Effector memory CD8-positive, alpha-beta T cell (primary cell): ENCODE measurements at regions not wholly inside any gene's neighbourhood (a gene's known extent, or its start where the extent isn't known, plus 50 kb on each side); places are given as distances from the start of the nearest gene placed in this dataset.
"Not testable (repeated sequence)": the region's sequence is repeated elsewhere in the genome, so short reads cannot be mapped to it uniquely, and the experiment has no call there.

Source experiments
- ATAC-seq: fragments of 150-1000 bp; cut with Tn5 transposase; replicated peaks from 2 replicates; pipeline ENCODE4 v1.10.0; 2021; ENCODE audit warnings: mild to moderate bottlenecking, moderate library complexity
- DNase-seq, 3 experiments: peaks; one replicate each; pipeline ENCODE4 v3.0.0; 2021
- H3K27ac Mint-ChIP-seq, 2 donors: one replicate each; pipeline ENCODE4 v1.8.0; 2022; ENCODE audit warnings: mild to moderate bottlenecking in 2 of 2, mixed read lengths in 2 of 2, moderate library complexity in 2 of 2
- H3K27me3 Mint-ChIP-seq, 2 donors: one replicate each; pipeline ENCODE4 v1.8.0; 2022; ENCODE audit warnings: mixed read lengths in 2 of 2
- H3K36me3 Mint-ChIP-seq: one replicate; pipeline ENCODE4 v1.8.0; 2022; ENCODE audit warnings: mild to moderate bottlenecking, moderate library complexity, mixed read lengths; ENCODE audit not compliant: insufficient read depth
- H3K4me1 Mint-ChIP-seq, 2 donors: one replicate each; pipeline ENCODE4 v1.8.0; 2022; ENCODE audit warnings: low read depth in 2 of 2, mixed read lengths in 2 of 2
- H3K4me3 Mint-ChIP-seq, 2 donors: one replicate each; pipeline ENCODE4 v1.8.0; 2022; ENCODE audit warnings: mild to moderate bottlenecking in 2 of 2, mixed read lengths in 2 of 2, moderate library complexity in 2 of 2
- H3K9me3 Mint-ChIP-seq, 2 donors: one replicate each; pipeline ENCODE4 v1.8.0; 2022; ENCODE audit warnings: mixed read lengths in 2 of 2

DNA sequence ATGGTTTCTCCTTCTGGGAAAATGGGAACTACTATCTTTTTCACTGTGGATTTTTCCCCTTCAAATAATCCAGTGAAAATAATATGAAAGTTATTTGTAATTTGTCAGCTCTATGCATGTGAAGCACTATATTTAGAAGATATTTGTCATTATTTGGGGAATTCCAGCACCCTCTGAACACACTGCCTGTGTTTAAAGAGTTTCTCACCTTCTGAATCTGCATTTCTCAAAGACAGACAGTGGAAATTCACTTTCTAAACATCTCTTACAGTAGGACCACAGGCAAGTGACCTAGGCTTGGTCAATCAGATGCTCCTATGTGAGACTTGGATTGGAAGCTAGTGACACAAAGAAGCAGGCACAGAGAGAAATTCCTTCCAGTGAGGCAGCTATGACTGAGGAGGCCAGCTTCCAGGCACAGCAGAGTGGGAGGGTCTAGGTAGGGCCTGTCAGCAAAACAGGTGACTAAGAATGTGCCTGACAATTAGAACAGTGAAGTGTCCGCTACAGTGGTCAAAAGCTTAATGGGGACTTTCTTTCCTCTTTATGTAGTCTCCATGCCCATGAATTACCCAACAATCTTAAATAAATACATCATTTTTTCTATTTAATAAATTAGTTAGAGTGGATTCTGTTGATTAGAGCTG lies 167.2 kb downstream of the HMHB1 start:
- no peaks in the 10 kb centered on the region for H3K9me3 Mint-ChIP-seq
- DNase-seq (no peak), ATAC-seq (no peak)
- no peaks in the 10 kb centered on the region for H3K36me3 Mint-ChIP-seq
- H3K27ac Mint-ChIP-seq, result no peak overlapping the region
- no peaks in the 10 kb centered on the region for H3K4me1 Mint-ChIP-seq
- no peak overlapping the region for H3K4me3 Mint-ChIP-seq
- H3K27me3 Mint-ChIP-seq, result peaks cover 0 to 2% of the 10 kb centered on the region in 2 donors

DNA sequence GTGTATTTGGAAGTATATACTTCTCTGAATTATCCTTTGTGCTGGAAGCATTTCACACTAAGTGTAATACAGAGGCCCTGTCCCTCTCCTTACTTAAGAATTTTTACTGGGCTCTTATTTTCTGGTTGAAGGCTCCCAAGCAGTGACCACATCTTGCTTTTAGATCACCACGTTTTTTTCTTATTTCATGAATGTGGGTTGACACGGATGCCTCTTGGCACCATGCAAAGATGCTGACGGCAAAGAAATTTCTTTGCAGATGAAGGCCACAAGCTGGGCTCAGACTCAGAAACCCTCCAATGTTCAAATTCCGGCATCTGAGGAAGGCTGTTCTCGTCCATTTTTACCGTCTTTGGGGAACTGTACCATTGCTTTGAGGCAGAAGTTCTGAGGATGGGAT lies 168.5 kb downstream of the HMHB1 start:
- ATAC-seq, result no peak
- no peak overlapping the region for H3K27ac Mint-ChIP-seq
- no peaks in the 10 kb centered on the region for H3K4me1 Mint-ChIP-seq
- no peak for DNase-seq
- no peak overlapping the region for H3K4me3 Mint-ChIP-seq
- H3K9me3 Mint-ChIP-seq, result no peaks in the 10 kb centered on the region
- H3K27me3 Mint-ChIP-seq, result peaks cover 13% of the 10 kb centered on the region in 2 donors
- no peaks in the 10 kb centered on the region for H3K36me3 Mint-ChIP-seq

DNA sequence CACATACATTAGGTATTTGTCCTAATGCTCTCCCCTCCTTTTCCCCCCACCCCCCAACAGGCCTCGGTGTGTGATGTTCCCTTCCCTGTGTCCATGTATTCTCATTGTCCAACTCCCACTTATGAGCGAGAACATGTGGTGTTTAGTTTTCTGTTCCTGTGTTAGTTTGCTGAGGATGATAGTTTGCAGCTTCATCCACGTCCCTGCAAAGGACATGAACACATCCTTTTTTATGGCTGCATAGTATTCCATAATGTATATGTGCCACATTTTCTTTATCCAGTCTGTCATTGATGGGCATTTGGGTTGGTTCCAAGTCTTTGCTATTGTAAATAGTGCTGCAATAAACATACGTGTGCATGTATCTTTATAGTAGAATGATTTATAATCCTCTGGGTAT lies 171.0 kb downstream of the HMHB1 start:
- peaks cover 22 to 31% of the 10 kb centered on the region in 2 donors for H3K27me3 Mint-ChIP-seq
- not testable (repeated sequence) for H3K9me3 Mint-ChIP-seq, H3K4me1 Mint-ChIP-seq, DNase-seq, ATAC-seq, H3K4me3 Mint-ChIP-seq, H3K36me3 Mint-ChIP-seq, H3K27ac Mint-ChIP-seq

DNA sequence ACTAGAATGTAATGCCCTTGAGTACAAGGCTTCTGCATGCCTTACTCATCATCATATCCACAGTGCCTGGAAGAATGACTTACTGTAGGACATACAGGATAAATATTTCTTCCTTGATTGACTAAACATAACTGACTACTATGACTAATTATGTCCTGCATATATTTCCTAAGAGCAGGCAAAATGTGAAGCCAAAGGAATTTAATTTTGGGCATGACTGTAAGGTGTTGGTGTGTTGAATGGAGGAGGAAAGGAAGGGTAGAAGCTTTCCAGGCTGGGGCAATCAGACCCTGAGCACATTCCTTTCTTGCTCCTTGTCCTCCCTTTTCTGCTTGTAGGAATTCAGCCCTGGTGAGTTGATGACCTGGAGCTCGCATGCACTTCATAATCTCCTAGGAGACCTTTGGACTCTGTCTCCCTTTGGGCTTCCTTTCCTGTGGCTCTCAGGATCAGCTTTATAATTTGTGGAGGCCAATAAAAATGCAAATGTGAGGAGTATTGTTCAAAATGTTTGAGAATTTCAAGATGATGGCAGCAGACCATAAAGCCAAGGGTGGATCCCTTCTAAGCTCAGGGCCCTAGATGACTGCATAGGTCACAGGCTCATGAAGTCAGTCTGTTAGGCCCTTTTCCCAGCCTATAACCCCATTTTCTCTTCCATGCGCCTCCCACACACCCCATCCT lies 174.0 kb downstream of the HMHB1 start:
- Mint-ChIP-seq H3K9me3 (no peaks in the 10 kb centered on the region), H3K36me3 (no peaks in the 10 kb centered on the region), H3K27ac (no peak overlapping the region), H3K4me3 (no peak overlapping the region), H3K27me3 (peaks cover 32 to 33% of the 10 kb centered on the region in 2 donors), H3K4me1 (no peaks in the 10 kb centered on the region)
- DNase-seq (no peak), ATAC-seq (no peak)

DNA sequence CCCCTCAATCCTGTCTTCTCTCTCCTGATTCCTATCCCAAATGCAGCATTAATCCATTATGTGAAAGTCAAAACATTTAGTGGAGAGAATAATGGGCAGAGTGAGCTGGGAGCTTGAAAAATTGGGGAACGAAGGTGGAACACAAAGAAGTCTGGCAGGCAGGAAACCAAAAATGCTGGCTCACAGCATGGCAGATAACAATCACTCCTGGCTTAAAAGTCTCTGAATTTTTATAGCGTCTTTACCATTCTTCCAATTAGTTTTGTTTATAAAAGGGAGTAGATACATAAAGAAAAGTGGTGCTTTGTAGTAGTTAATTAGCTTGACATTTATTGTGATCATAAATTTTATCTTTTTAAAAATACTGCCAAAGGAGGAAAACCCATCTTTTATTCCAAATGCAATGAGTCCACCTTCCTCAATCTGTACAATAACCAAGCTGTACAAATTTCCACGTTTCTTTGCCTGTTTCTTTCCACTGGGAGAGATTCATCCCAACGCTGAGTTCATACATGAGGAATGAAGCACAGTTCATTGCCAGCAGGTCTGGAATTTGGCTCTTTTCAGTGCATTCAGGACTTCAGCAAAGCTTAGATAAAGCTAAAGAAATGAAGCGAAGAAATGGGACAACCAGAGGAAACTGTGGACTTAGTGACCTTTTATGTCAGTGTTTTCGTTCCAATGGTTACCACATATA lies 174.7 kb downstream of the HMHB1 start:
- Mint-ChIP-seq H3K27me3 (peaks cover 32 to 33% of the 10 kb centered on the region in 2 donors), H3K36me3 (no peaks in the 10 kb centered on the region), H3K27ac (no peak overlapping the region), H3K4me1 (no peaks in the 10 kb centered on the region), H3K9me3 (no peaks in the 10 kb centered on the region), H3K4me3 (no peak overlapping the region)
- DNase-seq (no peak), ATAC-seq (no peak)

DNA sequence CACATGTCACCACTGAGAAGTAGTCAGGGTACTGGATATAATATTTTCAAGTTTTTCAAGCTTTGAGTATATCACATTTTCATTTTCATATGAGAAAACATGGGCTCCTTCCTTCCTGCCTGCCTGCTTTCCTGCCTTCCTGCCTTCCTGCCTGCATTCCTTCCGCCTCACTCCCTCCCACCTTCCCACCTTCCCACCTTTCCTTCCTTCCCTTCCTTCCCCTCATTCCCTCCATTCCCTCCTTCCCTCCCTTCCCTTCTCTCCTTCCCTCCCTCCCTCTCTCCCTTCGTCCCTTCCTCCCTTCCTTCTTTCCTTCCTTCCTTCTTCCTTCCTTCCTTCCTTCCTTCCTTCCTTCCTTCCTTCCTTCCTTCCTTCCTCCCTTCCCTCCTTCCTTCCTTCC lies 175.3 kb downstream of the HMHB1 start:
- H3K4me1 Mint-ChIP-seq, result no peaks in the 10 kb centered on the region
- DNase-seq (no peak), ATAC-seq (no peak)
- no peaks in the 10 kb centered on the region for H3K36me3 Mint-ChIP-seq
- H3K27me3 Mint-ChIP-seq, result peaks cover 32 to 33% of the 10 kb centered on the region in 2 donors
- no peak overlapping the region for H3K4me3 Mint-ChIP-seq
- no peak overlapping the region for H3K27ac Mint-ChIP-seq
- H3K9me3 Mint-ChIP-seq, result no peaks in the 10 kb centered on the region

DNA sequence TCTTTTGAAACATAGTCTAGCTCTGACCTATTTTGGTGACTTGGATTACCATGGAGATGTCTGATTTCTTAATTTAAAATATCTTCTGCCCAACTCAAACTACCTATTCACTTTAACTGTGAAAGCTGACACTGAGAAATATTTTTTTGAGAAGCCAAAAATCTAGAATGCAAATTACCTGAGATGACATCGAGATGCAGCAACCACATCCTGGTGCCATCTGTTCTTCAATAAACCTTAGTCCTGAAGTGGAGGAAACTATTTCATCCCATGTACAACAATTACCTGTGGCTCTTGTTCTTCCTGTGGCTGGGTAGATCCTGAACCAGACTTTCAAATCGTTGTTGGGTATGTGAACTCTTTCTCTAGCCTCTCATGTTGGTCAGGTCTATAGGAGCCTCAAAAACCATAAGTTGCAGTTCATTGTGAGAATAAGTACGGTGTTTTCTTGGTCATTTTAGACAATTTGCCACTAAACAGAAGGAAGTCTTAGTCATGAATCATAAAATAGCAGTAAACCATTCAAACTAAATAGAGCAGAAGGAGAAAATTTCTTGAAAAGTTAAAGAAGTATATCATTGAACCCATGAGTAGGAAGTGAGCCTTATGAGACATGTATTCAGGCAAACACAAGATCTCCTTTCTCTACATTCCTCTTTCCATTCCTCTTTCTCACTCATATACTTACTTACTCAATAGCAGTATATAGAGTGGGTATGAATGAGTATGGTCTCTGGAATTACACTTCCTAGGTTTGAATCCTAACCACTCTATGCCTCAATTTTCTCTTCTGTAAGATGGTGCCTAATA lies 176.0 kb downstream of the HMHB1 start:
- Mint-ChIP-seq H3K4me1 (no peaks in the 10 kb centered on the region), H3K36me3 (no peaks in the 10 kb centered on the region), H3K4me3 (no peak overlapping the region), H3K27me3 (peaks cover 32 to 33% of the 10 kb centered on the region in 2 donors), H3K9me3 (no peaks in the 10 kb centered on the region), H3K27ac (no peak overlapping the region)
- DNase-seq (no peak), ATAC-seq (no peak)

DNA sequence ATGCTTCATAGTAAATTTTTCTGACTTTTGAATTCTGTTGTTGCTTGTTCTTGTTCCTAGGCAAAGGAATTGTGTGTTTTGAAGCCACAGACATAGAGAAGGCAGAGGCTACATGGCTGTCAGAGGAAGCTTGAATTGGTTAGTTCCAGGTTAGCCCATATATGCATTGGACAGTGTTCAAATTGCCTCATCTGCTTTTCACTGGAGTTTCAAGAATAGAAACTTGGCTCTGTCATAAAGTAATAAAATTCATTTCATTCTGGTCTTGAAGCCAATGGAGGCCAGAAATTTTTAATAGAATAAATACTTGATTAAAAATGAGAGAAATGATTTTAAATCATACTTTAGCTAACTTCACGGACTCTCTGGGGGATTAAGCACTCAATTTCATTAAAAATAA lies 178.0 kb downstream of the YIPF5 start:
- no peak for DNase-seq
- Mint-ChIP-seq H3K27me3 (peaks cover 16 to 20% of the 10 kb centered on the region in 2 donors), H3K36me3 (no peaks in the 10 kb centered on the region), H3K4me1 (no peaks in the 10 kb centered on the region), H3K27ac (no peak overlapping the region), H3K9me3 (no peaks in the 10 kb centered on the region), H3K4me3 (no peak overlapping the region)
- no peak for ATAC-seq

DNA sequence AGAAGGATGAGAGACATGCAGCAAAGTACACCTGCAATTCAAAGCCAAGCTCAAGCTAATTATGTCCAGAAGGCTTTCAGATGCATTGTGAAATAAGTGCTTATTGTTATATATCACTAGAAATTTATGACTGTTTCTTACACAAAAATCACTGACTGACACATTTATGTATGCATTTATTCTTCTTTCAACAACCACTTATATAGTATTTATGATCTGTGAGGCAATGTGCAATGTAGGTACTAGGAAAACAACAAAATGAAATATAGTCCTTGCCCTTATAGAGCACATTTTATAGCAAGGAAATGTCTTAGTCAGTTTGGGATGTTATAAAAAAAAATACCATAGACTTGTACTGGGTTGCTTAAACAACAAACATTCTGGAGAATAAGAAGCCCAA lies 167.6 kb downstream of the YIPF5 start:
- H3K4me1 Mint-ChIP-seq, result no peaks in the 10 kb centered on the region
- no peak for DNase-seq
- peaks cover 19 to 33% of the 10 kb centered on the region in 2 donors for H3K27me3 Mint-ChIP-seq
- H3K4me3 Mint-ChIP-seq, result no peak overlapping the region
- ATAC-seq, result no peak
- H3K27ac Mint-ChIP-seq, result no peak overlapping the region
- no peaks in the 10 kb centered on the region for H3K9me3 Mint-ChIP-seq
- H3K36me3 Mint-ChIP-seq, result no peaks in the 10 kb centered on the region

DNA sequence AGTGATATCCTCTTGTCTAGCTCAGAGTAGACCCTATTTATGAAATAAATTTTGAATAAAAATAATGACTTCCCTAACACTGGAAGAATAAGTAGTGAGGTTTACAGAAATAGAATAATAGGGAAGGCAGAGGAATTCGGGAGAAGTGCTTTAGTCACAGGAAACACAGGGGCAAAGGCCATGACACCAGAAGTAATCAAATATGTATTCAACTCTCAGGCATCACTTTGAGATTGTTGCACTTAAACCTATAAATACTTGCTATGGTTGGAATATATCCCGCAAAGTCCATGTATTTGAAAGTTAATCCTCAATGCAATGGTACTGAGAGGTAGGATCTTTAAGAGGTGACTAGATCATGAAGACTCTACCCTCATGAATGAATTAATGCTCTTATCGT lies 166.8 kb downstream of the YIPF5 start:
- H3K27ac Mint-ChIP-seq, result no peak overlapping the region
- H3K4me3 Mint-ChIP-seq, result no peak overlapping the region
- no peaks in the 10 kb centered on the region for H3K36me3 Mint-ChIP-seq
- DNase-seq, result no peak
- no peak for ATAC-seq
- H3K4me1 Mint-ChIP-seq, result no peaks in the 10 kb centered on the region
- peaks cover 22 to 35% of the 10 kb centered on the region in 2 donors for H3K27me3 Mint-ChIP-seq
- no peaks in the 10 kb centered on the region for H3K9me3 Mint-ChIP-seq

DNA sequence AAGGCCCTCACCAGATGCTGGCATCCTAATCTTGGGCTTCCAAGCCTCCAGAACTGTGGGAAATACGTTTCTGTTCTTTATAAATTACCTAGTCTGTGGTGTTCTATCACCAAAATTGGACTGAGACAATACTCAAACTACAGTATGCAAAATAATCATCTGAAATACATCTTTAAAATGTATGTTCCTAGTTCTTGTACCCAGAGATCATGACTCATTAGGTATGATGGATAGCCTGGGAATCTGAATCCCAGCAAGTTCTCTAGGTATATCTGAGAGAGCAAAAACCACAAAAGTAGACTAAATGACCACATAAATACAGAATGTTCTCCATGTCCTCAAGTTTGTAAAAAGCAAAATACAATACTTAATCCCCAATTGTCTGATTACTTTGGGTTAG lies 166.3 kb downstream of the YIPF5 start:
- Mint-ChIP-seq H3K27me3 (peaks cover 22 to 35% of the 10 kb centered on the region in 2 donors), H3K27ac (no peak overlapping the region), H3K36me3 (no peaks in the 10 kb centered on the region), H3K4me1 (no peaks in the 10 kb centered on the region), H3K9me3 (no peaks in the 10 kb centered on the region), H3K4me3 (no peak overlapping the region)
- no peak for ATAC-seq
- no peak for DNase-seq

DNA sequence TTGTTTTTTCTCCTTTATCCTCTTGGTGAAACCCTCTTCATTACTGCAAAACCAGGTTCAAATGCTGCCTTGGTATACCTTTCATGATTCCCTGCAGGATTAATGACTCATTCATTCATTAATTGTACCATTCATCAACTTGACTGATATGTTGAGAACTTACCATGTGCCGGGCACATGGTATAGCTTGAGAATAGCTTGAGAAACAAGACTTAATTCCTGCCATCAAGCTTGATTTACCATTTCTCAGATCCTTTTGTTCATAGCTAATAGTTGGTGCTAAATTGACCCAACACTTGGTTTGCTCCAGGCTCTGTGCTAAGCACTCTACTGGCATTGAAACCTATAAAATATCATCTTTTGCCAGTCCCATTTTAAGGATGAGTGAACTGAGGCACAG lies 165.7 kb downstream of the YIPF5 start:
- Mint-ChIP-seq H3K27me3 (peaks cover 22 to 35% of the 10 kb centered on the region in 2 donors), H3K27ac (no peak overlapping the region), H3K4me1 (no peaks in the 10 kb centered on the region), H3K36me3 (no peaks in the 10 kb centered on the region), H3K9me3 (no peaks in the 10 kb centered on the region), H3K4me3 (no peak overlapping the region)
- no peak for DNase-seq
- ATAC-seq, result no peak

DNA sequence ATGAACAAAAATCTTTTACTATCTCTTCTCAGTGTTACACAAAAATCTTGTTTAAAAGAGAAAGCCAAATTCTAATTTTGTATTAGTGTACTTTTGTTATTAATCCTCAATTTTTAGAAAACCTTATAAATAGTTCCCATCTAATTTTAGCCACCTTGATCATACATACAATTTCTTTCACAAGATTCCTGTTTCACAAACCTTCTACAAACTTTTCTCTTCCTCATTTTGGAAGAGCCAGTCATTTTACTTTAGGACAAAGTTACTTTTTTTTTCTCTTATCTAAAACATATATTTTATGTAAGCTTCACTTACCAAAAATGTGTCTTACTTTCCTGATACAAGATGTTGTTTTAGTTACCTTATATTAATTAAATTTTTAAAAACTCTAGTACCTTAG lies 161.3 kb downstream of the YIPF5 start:
- ATAC-seq, result no peak
- H3K4me1 Mint-ChIP-seq, result no peaks in the 10 kb centered on the region
- DNase-seq, result no peak
- H3K9me3 Mint-ChIP-seq, result no peaks in the 10 kb centered on the region
- no peaks in the 10 kb centered on the region for H3K36me3 Mint-ChIP-seq
- peaks cover 18 to 28% of the 10 kb centered on the region in 2 donors for H3K27me3 Mint-ChIP-seq
- H3K27ac Mint-ChIP-seq, result no peak overlapping the region
- no peak overlapping the region for H3K4me3 Mint-ChIP-seq
